ENCODE measurements at regions not wholly inside any gene's neighbourhood (a gene's known extent, or its start where the extent isn't known, plus 50 kb on each side); places are given as distances from the start of the nearest gene placed in this dataset.

- Histone ChIP-seq H3K9me3 (no peaks in the 10 kb centered on the region; the same call in 1 of the 2 replicates), H3K36me3 (no peaks in the 10 kb centered on the region), H3K4me3 (ENCODE audit: low read depth, low read length) (no peak overlapping the region), H3K4me1 (no peaks in the 10 kb centered on the region), H3K27me3 (no peaks in the 10 kb centered on the region)
- DNase-seq, result no peak
- TF ChIP-seq CTCF (IDR thresholded peaks at IDR 0.05; ENCODE audit: low read depth, low read length), result no peak
Observed at GRCh38 chr6:106743612-106744011, 114.2 kb downstream of the QRSL1 start.

GRCh38 chr6:106740287-106740686, 110.9 kb downstream of the QRSL1 start:
- Histone ChIP-seq H3K27me3 (0 out of 2 replicates have a peak, but pooled peaks cover 3% of the 10 kb centered on the region), H3K4me1 (no peaks in the 10 kb centered on the region), H3K9me3 (no peaks in the 10 kb centered on the region; the same call in 1 of the 2 replicates), H3K4me3 (ENCODE audit: low read depth, low read length) (no peak overlapping the region), H3K36me3 (no peaks in the 10 kb centered on the region)
- TF ChIP-seq CTCF (IDR thresholded peaks at IDR 0.05; ENCODE audit: low read depth, low read length), result no peak
- no peak for DNase-seq

- 0 out of 2 replicates have a peak, but pooled peaks cover 3% of the 10 kb centered on the region for H3K27me3 ChIP-seq
- no peak for DNase-seq
- H3K36me3 ChIP-seq, result no peaks in the 10 kb centered on the region
- H3K4me3 ChIP-seq (ENCODE audit: low read depth, low read length), result no peak overlapping the region
- no peaks in the 10 kb centered on the region; the same call in 1 of the 2 replicates for H3K9me3 ChIP-seq
- no peak for TF ChIP-seq CTCF (IDR thresholded peaks at IDR 0.05; ENCODE audit: low read depth, low read length)
- H3K4me1 ChIP-seq, result no peaks in the 10 kb centered on the region
Observed at GRCh38 chr6:106739387-106739786, 110.0 kb downstream of the QRSL1 start.

GRCh38 chr6:106736502-106736901, 107.1 kb downstream of the QRSL1 start:
- TF ChIP-seq CTCF (IDR thresholded peaks at IDR 0.05; ENCODE audit: low read depth, low read length), result no peak
- H3K36me3 ChIP-seq, result no peaks in the 10 kb centered on the region
- H3K4me3 ChIP-seq (ENCODE audit: low read depth, low read length), result no peak overlapping the region
- no peak for DNase-seq
- H3K9me3 ChIP-seq, result no peaks in the 10 kb centered on the region
- H3K4me1 ChIP-seq, result no peaks in the 10 kb centered on the region
- 0 out of 2 replicates have a peak, but pooled peaks cover 3% of the 10 kb centered on the region for H3K27me3 ChIP-seq

- no peaks in the 10 kb centered on the region for H3K4me1 ChIP-seq
- H3K9me3 ChIP-seq, result no peaks in the 10 kb centered on the region
- H3K4me3 ChIP-seq (ENCODE audit: low read depth, low read length), result no peak overlapping the region
- 0 out of 2 replicates have a peak, but pooled peaks cover 3% of the 10 kb centered on the region for H3K27me3 ChIP-seq
- no peak for TF ChIP-seq CTCF (IDR thresholded peaks at IDR 0.05; ENCODE audit: low read depth, low read length)
- H3K36me3 ChIP-seq, result no peaks in the 10 kb centered on the region
- no peak for DNase-seq
Observed at GRCh38 chr6:106735828-106736227, 106.5 kb downstream of the QRSL1 start.

GRCh38 chr6:106735136-106735633, 105.8 kb downstream of the QRSL1 start:
- H3K36me3 ChIP-seq, result no peaks in the 10 kb centered on the region
- H3K4me3 ChIP-seq (ENCODE audit: low read depth, low read length), result no peak overlapping the region
- H3K27me3 ChIP-seq, result 0 out of 2 replicates have a peak, but pooled peaks cover 3% of the 10 kb centered on the region
- no peaks in the 10 kb centered on the region for H3K9me3 ChIP-seq
- no peak for DNase-seq
- TF ChIP-seq CTCF (IDR thresholded peaks at IDR 0.05; ENCODE audit: low read depth, low read length), result no peak
- no peaks in the 10 kb centered on the region for H3K4me1 ChIP-seq

Measured in BE2C (cell line).